K562 (cell line): ENCODE measurements at regions not wholly inside any gene's neighbourhood (a gene's known extent, or its start where the extent isn't known, plus 50 kb on each side); places are given as distances from the start of the nearest gene placed in this dataset.

ENCODE experiments used
- ATAC-seq: fragments of 200-7000 bp; cut with Tn5 transposase; 3 replicates; pipeline ENCODE4 v1.9.1; 2020; ENCODE audit warnings: moderate library complexity
- BruUV-seq: library from RNA; stranded (reverse); fragments of 400-500 nt; replicated peaks from 2 replicates; lab custom pipeline; 2021; lab: Mats Ljungman, UMichigan
- CTCF ChIA-PET: fragments of 300-600 bp; formaldehyde crosslinking; extraction: SDS; loops from one replicate; lab custom pipeline; 2021; ENCODE audit warnings: low intra/inter-chr PET ratio; lab: Yijun Ruan, JAX
- POLR2A ChIA-PET: fragments of 300-600, 350-650 bp; sonication (Branson Sonifier 250); formaldehyde crosslinking; extraction: SDS; loops from one replicate; lab custom pipeline; 2021; ENCODE audit warnings: antibody characterized with exemption, inconsistent platforms; lab: Yijun Ruan, JAX
- DNase-seq, 4 experiments: peaks; one replicate each; pipeline versions ENCODE4 v3.0.0 to v3.0.0-alpha.2; 2011 to 2018; ENCODE audit warnings: low spot score in 3 of 4, mixed read lengths in 3 of 4; ENCODE audit errors: extremely low read depth in 1 of 4
- FAIRE-seq: peaks from 2 replicates; lab custom pipeline; 2011; peaks lifted over from hg19 to GRCh38; lab: Jason Lieb, UNC
- H2AFZ ChIP-seq: 2 replicates; pipeline ENCODE4 v1.6.0; 2011; ENCODE audit warnings: low read depth, low read length, control low read depth, inconsistent platforms
- H3K27ac ChIP-seq: fragments of 200-600 bp; 3 replicates; pipeline ENCODE4 v1.8.0; 2011; ENCODE audit warnings: low read depth, mild to moderate bottlenecking, control low read depth, inconsistent platforms, low read length, moderate library complexity, mixed read lengths; ENCODE audit errors: extremely low read depth
- H3K27me3 ChIP-seq, 2 experiments: fragments of 300-600 bp in 1 of 2; 2 replicates in 1 of 2; 3 replicates in 1 of 2; pipeline versions ENCODE4 v1.6.0 to v1.8.0; 2011; ENCODE audit warnings: inconsistent platforms in 2 of 2, low read length in 2 of 2, mild to moderate bottlenecking in 1 of 2, mixed read lengths in 1 of 2, moderate library complexity in 1 of 2; ENCODE audit not compliant: control insufficient read depth in 2 of 2, insufficient read depth in 2 of 2
- H3K36me3 ChIP-seq: fragments of 300-600 bp; 3 replicates; pipeline ENCODE4 v1.8.0; 2011; ENCODE audit warnings: mild to moderate bottlenecking, low read length, inconsistent platforms; ENCODE audit not compliant: control insufficient read depth, insufficient read depth
- H3K4me1 ChIP-seq, 2 experiments: fragments of 200-600 bp in 1 of 2; replicated peaks in 1 of 2; 2 replicates in 1 of 2; 3 replicates in 1 of 2; pipeline versions ENCODE4 v1.5.1 to v1.8.0; 2011; ENCODE audit warnings: inconsistent platforms in 2 of 2, low read length in 2 of 2, mild to moderate bottlenecking in 1 of 2, mixed read lengths in 1 of 2, moderate library complexity in 1 of 2; ENCODE audit not compliant: control insufficient read depth in 2 of 2, insufficient read depth in 2 of 2
- H3K4me2 ChIP-seq: 2 replicates; pipeline ENCODE4 v1.6.1; 2011; ENCODE audit warnings: low read length, control low read depth, inconsistent platforms, mixed read lengths; ENCODE audit not compliant: insufficient read depth
- H3K4me3 ChIP-seq: fragments of 200-600 bp; sonication (generic), shearing (Covaris generic); 2 replicates; pipeline ENCODE4 v1.5.1; 2016; ENCODE audit warnings: control low read depth, inconsistent platforms
- H3K79me2 ChIP-seq: fragments of 200-600 bp; 3 replicates; pipeline ENCODE4 v1.8.0; 2011; ENCODE audit warnings: low read length, inconsistent platforms; ENCODE audit not compliant: control insufficient read depth, insufficient read depth
- H3K9ac ChIP-seq, 2 experiments: 2 replicates each; pipeline versions ENCODE4 v1.6.0 to v1.6.1; 2011; ENCODE audit warnings: low read depth in 2 of 2, low read length in 2 of 2, control low read depth in 1 of 2, inconsistent platforms in 1 of 2, mild to moderate bottlenecking in 1 of 2, mixed read lengths in 1 of 2; ENCODE audit not compliant: insufficient read depth in 1 of 2
- H3K9me1 ChIP-seq: one replicate; pipeline ENCODE4 v1.6.0; 2011; ENCODE audit warnings: inconsistent platforms, mild to moderate bottlenecking, low read length, moderate library complexity; ENCODE audit not compliant: control insufficient read depth, insufficient read depth
- H3K9me3 ChIP-seq: replicated peaks from 2 replicates; pipeline ENCODE4 v1.5.1; 2011; ENCODE audit warnings: low read depth, low read length, inconsistent platforms; ENCODE audit not compliant: control insufficient read depth, insufficient read depth
- H4K20me1 ChIP-seq: replicated peaks from 2 replicates; pipeline ENCODE4 v1.6.1; 2011; ENCODE audit warnings: low read length, inconsistent platforms, mixed read lengths; ENCODE audit not compliant: control insufficient read depth, insufficient read depth
- AFF1 ChIP-seq, 2 experiments: fragments of 450-650 bp; IDR thresholded peaks; 2 replicates each; pipeline ENCODE4 v1.6.1; 2018; ENCODE audit warnings: mild to moderate bottlenecking in 2 of 2, low read depth in 1 of 2; ENCODE audit not compliant: partially characterized antibody in 2 of 2
- ELK1 ChIP-seq: sonication (generic); formaldehyde crosslinking; IDR thresholded peaks from 2 replicates; pipeline ENCODE4 v1.8.1; 2022; ENCODE audit warnings: missing genetic modification reagents
- EWSR1 ChIP-seq: fragments of 450-650 bp; IDR thresholded peaks from 2 replicates; pipeline ENCODE4 v1.6.1; 2018; ENCODE audit warnings: borderline replicate concordance, mild to moderate bottlenecking, low read depth, moderate library complexity; ENCODE audit not compliant: partially characterized antibody
- FUS ChIP-seq: fragments of 200-400 bp; formaldehyde crosslinking; optimal IDR thresholded peaks from 2 replicates; pipeline ENCODE3; 2017; ENCODE audit warnings: low read depth, low read length
- GATAD2B ChIP-seq: fragments of 450-650 bp; IDR thresholded peaks from 2 replicates; pipeline ENCODE4 v1.6.1; 2017; ENCODE audit warnings: mild to moderate bottlenecking, borderline replicate concordance
- KLF13 ChIP-seq: fragments of 450-650 bp; IDR thresholded peaks from 2 replicates; pipeline ENCODE4 v1.6.1; 2016; ENCODE audit warnings: missing genetic modification characterization, low read depth, mild to moderate bottlenecking, missing compliant biosample characterization, moderate library complexity, borderline replicate concordance
- MEF2D ChIP-seq: conservative IDR thresholded peaks from 2 replicates; pipeline ENCODE4 v1.6.1; 2016; ENCODE audit warnings: low read depth, missing genetic modification characterization, missing compliant biosample characterization
- POLR2B ChIP-seq: fragments of 450-650 bp; IDR thresholded peaks from 2 replicates; pipeline ENCODE4 v1.6.1; 2018; ENCODE audit warnings: low read depth; ENCODE audit not compliant: partially characterized antibody
- PTRF ChIP-seq: fragments of 450-650 bp; IDR thresholded peaks from 2 replicates; pipeline ENCODE4 v1.6.1; 2016; ENCODE audit warnings: mild to moderate bottlenecking, missing genetic modification characterization, missing compliant biosample characterization
- WGBS: fragments of 100-300 bp; shearing (Covaris generic); methylation state at CpG from one replicate; pipeline ENCODE4 v1.1.6; 2016; ENCODE audit warnings: low coverage, mixed read lengths; ENCODE audit not compliant: insufficient coverage; ENCODE audit errors: missing lambda C conversion rate; 5-methylcytosine and 5-hydroxymethylcytosine counted together
- in situ Hi-C: fragments of 300-500 bp; cut with MboI; formaldehyde crosslinking; loops from 4 replicates; pipeline ENCODE4 v1.15.0; 2018; ENCODE audit warnings: inconsistent platforms, mixed read lengths
- intact Hi-C: fragments of 100-400 bp; cut with micrococcal nuclease; formaldehyde crosslinking; loops from 2 replicates; pipeline ENCODE4 v1.14.2; 2022

- peaks cover 34% of the 10 kb centered on the region in 2 experiments for H3K27me3 ChIP-seq
- 1% methylated on average over 5 of the region's 5 CpGs for WGBS
- ChIA-PET CTCF (no interaction called here), POLR2A (no interaction called here)
- no peaks in the 10 kb centered on the region for H3K79me2 ChIP-seq
- H3K27ac ChIP-seq = no peak overlapping the region
- H2AFZ ChIP-seq = no peak overlapping the region
- intact Hi-C loops (no loop called here), in situ Hi-C loops (no loop called here)
- H3K9me3 ChIP-seq = no peaks in the 10 kb centered on the region
- H3K9me1 ChIP-seq = no peaks in the 10 kb centered on the region
- no peak overlapping the region for H3K9ac ChIP-seq
- no peaks in the 10 kb centered on the region for H3K4me1 ChIP-seq
- ATAC-seq = no peak
- FAIRE-seq = no peak
- no peak overlapping the region for H3K4me3 ChIP-seq
- no TSS peak for BruUV-seq
- no peaks in the 10 kb centered on the region for H4K20me1 ChIP-seq
- no peak for DNase-seq
- H3K36me3 ChIP-seq = no peaks in the 10 kb centered on the region
- H3K4me2 ChIP-seq = no peak overlapping the region
- TF ChIP-seq ELK1 (CRISPR knock-in tag) (no peak), KLF13 (tag) (no peak), EWSR1 (no peak), POLR2B (no peak), GATAD2B (no peak), PTRF (no peak), MEF2D (tag) (no peak), FUS (no peak), AFF1 (IDR thresholded peaks at IDR 0.05; ENCODE audit: low read depth in 1 of 2, partially characterized antibody in 2 of 2) (no peak)
Observed at GRCh38 chr1:213491468-213491867, 440.4 kb downstream of the RPS6KC1 start.
